ENCODE measurements at regions not wholly inside any gene's neighbourhood (a gene's known extent, or its start where the extent isn't known, plus 50 kb on each side); places are given as distances from the start of the nearest gene placed in this dataset.

- DNase-seq = no peak
These were observed 226.5 kb downstream of the FOXO1 start for GRCh38 chr13:40439928-40440327.

DNA sequence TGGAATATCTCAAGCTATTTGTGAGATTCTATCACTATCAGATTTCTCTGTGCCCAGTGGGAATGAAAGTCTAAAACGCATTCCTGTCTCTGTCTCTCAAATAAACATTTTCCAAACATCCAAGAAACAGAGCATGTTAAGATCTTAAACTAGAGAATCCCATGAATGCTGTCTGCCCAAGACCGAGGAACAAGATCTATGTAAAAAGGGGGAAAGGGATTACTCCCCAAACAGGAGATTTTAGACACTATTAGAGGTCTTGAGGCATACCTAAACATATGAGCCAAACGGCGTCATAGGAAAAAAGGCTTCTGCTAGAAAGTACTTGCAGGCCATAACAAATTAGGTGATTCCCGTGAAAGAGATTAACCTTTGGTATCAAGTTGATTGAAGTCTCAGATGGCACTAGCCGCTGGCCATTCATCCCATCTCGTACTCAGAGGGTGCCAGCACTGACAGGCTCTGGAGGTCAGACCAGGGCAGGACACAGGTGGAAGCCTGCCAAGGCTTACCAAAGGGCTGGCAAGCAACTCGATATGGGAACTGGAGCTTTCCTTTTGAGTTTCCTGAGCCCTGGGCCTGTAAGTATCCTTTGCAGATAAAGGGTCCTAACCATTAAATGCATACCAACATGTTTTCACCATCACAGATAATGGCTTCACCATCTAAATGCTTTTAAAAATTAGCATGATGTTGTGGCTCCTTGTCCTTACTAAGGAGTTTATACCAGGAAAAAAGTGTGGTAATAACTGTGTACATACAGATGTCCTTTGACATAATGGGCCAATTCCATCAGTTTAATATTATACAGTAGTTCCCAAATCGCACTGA is 225.2 kb downstream of the FOXO1 start:
- no peak for DNase-seq

DNA sequence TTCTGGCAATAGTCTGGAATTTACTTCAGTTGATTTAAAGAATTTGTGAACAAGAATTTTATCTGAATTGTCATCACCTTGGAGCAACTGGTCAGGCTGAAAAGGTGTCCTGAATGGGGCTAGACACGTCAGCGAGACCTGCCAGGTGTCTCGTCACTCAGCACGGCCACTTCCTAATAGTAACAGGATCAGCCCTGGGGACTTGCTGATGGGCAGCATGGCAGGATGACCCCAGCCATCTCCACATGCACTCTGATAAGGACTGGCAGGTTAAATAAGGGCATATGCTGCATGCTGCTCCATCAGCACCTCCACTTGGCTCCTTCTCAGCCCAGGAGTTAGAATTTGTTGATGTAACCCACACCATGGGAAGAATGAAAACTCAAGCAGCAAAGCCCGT is 224.2 kb downstream of the FOXO1 start:
- peak; percentile 70 for DNase-seq

DNA sequence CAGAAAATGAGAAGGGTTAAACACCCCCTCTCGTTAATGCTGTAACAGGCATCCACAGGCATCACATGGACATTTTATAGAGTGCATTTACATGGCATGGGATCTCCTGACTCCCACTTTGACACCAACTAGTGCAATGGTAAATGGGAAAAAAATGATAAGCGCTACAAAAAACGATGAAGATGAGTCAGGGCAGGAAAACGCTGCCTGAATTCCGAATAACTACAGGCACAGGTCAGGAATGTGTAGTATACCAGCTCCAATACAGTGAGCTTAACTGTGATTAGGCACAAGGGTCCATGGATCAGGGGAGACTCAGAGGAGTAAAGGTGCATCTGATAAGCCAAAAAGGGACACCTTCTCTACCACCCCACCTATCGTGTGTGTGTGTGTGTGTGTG is 223.6 kb downstream of the FOXO1 start:
- DNase-seq = no peak

DNA sequence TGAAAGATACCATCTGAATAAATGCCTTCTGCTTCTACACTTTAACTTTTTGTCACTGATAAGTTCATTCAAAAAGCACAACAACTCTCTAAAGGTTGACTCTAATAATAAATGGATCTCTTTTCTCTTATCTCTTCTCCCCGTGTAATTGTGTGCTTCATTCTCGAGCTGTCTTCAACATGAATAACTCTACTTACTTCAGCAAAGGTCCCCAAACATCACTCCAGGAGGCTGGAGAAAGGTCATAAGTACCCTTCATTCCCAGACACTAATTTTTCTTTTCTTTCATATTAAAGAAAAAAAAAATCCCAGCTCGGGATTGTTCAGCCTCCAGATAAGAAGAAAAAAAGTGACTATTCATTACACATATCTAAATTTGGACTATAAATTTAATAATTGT is 222.2 kb downstream of the FOXO1 start:
- DNase-seq = no peak

DNA sequence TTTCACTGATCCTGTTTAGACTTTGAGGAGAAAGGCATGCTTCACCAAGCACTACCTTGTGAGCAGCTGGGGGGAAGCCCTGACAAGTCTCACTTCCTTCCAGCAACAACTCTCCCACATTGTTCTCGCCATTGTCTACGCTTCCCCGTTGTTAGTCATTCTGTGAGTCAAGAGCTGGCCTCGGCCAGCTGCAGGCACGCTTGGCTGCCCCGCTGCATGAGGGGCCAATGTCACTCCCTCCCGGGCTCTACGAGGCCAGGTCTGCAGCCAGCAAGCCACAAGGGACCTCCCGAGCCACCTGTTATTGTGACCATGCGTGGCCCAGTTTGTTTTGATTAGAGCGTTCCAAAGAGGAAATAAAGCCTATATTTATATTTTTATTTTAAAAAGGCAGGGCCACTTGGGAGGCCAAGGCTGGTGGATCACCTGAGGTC is 220.9 kb downstream of the FOXO1 start:
- peak; percentile 25 for DNase-seq

- DNase-seq = no peak
These were observed 220.1 kb downstream of the FOXO1 start for GRCh38 chr13:40446365-40446764.

DNA sequence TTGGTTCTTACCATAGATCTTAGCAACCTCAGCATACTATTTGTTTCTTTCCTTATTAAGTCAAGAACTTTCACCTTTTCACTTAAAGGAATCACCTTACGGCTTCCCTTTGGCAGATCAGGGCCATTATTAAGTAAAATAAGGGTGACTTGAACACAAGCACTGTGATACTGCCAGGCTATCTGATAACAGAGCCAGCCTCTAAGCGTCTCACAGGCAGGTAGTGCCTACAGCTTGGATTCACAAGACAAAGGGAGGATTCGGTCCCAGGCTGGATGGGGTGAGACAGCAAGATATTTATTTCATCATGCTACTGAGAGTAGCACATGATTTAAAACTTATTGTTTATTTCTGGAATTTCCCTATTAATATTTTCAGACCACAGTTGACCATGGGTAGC is 218.6 kb downstream of the FOXO1 start:
- DNase-seq = no peak

DNA sequence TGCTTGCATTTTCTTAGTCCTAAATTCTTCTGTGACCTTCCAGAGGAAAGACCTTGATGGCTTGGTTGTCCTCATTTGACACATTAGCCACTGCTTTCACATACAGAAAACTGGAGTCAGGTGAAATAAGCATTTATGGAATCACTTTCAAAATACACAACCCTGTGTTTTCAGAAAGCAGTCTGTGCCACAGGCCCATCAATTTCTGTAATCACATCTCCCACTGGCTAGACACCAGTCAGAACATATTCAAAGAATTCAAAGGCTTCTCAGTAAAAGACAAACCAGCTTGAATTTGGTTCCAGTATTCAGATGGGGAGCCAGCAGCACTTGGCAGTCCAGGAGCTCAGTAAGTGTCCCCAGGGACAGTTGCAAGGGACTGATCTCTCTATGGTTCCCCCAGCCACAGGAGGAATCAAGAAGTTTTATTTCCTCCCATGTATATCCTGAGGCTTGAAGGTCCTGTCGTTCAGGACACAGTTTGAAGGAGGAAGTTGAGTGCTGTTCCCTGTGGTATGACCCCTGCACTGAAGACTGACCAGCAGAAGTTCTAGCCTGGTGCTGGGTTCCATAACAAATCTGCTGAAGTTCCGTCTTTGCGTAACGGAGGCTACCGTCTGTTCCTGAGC is 214.3 kb downstream of the FOXO1 start:
- no peak for DNase-seq

- no peak for DNase-seq
These were observed 213.6 kb downstream of the FOXO1 start for GRCh38 chr13:40452741-40453334.

DNA sequence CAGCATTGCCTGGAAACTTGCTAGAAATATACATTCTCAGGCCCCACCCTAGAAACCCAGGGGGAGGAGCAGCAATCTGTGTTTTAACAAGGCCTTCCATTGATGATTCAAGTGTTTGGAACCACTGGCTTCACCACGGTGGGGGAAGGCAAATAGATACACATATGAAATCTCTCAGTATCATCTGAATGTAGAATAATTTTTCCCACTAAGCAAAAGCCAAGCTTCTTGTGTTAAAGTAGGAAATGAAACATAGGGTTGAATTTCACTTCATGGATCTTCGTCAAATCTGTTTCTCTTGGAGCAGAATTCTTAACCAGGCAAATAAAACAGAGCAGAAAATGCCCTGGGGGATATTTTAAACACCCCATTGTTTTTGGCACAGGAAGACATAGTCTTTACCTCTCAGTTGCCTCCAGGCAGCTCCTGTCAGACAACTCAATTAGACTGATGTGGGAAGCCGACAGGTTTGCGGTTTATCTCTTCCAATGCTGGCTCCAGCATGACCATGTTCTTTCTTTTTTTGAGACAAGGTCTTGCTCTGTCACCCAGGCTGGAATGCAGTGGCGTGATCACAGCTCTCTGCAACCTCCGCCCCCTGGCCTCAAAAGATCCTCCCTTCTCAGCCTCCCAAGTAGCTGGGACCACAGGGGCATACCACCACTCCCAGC is 213.0 kb downstream of the FOXO1 start:
- DNase-seq = peak; percentile 33

GRCh38 chr13:40456397-40456953 is 210.0 kb downstream of the FOXO1 start:
- DNase-seq = no peak

DNA sequence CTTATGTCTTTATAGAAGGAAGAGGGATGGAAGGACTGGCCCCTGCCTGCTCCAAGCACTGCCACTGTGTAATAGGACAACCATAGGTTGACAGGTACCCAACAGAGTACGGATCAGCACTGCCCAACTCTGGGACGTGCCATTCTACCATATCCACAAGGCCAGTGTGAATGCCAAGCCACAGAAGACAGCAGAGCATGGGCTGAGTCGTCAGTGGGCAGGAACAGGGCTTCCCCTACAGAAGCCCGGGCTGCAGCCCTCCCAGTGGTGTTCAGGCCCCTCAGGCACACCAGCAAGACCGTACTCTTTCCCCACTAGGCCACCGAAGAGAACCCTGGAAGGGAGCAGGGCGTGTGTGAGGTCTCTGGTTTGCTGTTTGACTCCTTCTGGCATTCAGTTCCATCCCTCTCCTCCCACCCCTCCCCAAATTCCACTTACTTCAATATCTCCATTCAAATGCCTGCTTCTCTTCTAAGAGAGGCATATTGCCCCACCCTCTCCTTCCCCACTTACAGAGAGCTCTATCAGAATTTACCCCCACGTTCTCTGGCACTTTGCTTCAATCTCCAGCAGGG is 209.4 kb downstream of the FOXO1 start:
- no peak for DNase-seq

GRCh38 chr13:40457929-40458719 is 208.3 kb downstream of the FOXO1 start:
- DNase-seq = peak; percentile 57

- no peak for DNase-seq
These were observed 207.8 kb downstream of the FOXO1 start for GRCh38 chr13:40458720-40458990.

DNA sequence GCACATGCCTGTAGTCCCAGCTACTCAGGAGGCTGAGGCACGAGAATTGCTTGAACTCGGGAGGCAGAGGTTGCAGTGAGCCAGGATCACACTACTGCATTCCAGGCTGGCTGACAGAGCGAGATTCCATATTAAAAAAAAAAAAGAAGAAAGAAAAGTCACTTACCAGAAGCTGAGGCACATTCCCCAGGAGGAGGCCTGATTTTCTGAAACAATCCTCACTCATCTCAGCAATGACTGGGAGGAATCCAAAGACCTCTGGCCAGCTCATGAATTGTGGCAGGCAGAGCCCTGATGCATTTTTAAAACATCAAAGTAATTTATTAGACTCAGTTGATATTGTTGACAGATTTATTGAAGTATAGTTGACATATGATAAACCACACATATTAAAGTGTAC is 206.3 kb downstream of the FOXO1 start:
- no peak for DNase-seq

- DNase-seq = no peak
These were observed 202.0 kb downstream of the FOXO1 start for GRCh38 chr13:40464337-40465014.

GRCh38 chr13:40465015-40465390 is 201.4 kb downstream of the FOXO1 start:
- DNase-seq = no peak

- DNase-seq = no peak
These were observed 200.2 kb downstream of the FOXO1 start for GRCh38 chr13:40466272-40466671.

GRCh38 chr13:40468227-40468838 is 198.1 kb downstream of the FOXO1 start:
- no peak for DNase-seq

All from eye (tissue), 1 donor.